SU-DHL-6 (cell line): ENCODE measurements at regions not wholly inside any gene's neighbourhood (a gene's known extent, or its start where the extent isn't known, plus 50 kb on each side); places are given as distances from the start of the nearest gene placed in this dataset.

ENCODE experiments used
- EZH2phosphoT487 ChIP-seq: fragments of 200-600 bp; sonication (generic), shearing (Covaris generic); conservative IDR thresholded peaks from 2 replicates; pipeline ENCODE4 v1.6.1; 2018; ENCODE audit warnings: mild to moderate bottlenecking, antibody characterized with exemption, low read length, moderate library complexity, mixed read lengths
- TF ChIP-seq, protein P1 (sequence below): fragments of 200-600 bp; sonication (generic); IDR thresholded peaks from one replicate; pipeline ENCODE4 v1.5.1; 2017; ENCODE audit warnings: antibody characterized with exemption, mild to moderate bottlenecking, low read length, moderate library complexity; ENCODE audit not compliant: insufficient read depth, poor library complexity, severe bottlenecking

DNA sequence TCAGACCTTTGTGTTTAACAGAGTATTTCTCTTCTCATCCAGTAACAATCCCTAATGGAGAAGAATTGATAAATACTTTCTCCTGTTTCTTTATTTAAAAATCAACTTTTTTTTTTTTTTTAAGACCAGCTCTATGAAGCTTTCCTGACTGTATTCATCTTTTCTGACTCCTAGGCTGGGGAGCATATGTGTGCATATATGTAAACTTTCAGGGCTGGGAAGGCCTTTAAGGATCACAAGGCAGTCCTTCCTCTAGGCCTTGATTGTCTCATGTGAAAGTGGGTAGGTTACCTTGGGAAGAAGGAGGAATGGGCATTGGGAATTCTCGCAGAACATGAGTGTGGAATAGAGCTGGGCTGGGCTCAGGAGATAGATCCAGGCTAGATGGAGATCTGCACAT is 292.9 kb upstream of the SALL1 start:
- TF ChIP-seq, protein P1, sequence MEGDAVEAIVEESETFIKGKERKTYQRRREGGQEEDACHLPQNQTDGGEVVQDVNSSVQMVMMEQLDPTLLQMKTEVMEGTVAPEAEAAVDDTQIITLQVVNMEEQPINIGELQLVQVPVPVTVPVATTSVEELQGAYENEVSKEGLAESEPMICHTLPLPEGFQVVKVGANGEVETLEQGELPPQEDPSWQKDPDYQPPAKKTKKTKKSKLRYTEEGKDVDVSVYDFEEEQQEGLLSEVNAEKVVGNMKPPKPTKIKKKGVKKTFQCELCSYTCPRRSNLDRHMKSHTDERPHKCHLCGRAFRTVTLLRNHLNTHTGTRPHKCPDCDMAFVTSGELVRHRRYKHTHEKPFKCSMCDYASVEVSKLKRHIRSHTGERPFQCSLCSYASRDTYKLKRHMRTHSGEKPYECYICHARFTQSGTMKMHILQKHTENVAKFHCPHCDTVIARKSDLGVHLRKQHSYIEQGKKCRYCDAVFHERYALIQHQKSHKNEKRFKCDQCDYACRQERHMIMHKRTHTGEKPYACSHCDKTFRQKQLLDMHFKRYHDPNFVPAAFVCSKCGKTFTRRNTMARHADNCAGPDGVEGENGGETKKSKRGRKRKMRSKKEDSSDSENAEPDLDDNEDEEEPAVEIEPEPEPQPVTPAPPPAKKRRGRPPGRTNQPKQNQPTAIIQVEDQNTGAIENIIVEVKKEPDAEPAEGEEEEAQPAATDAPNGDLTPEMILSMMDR: no peak
- TF ChIP-seq EZH2phosphoT487: no peak
